ENCODE measurements at regions not wholly inside any gene's neighbourhood (a gene's known extent, or its start where the extent isn't known, plus 50 kb on each side); places are given as distances from the start of the nearest gene placed in this dataset.
A peak's percentile ranks its signal among the peaks of the same experiment; 100 is the strongest.
"Not testable (repeated sequence)": the region's sequence is repeated elsewhere in the genome, so short reads cannot be mapped to it uniquely, and the experiment has no call there.

- intact Hi-C loops (cut with DNase I) = no loop called here
- ATAC-seq = no peak
- no peak for DNase-seq (ENCODE audit: low spot score)
Measured at GRCh38 chr9:101951598-101951997, 213.2 kb upstream of the GRIN3A start.

- DNase-seq (ENCODE audit: low spot score) (no peak), ATAC-seq (no peak)
- intact Hi-C loops (cut with DNase I) = no loop called here
Measured at GRCh38 chr9:101931756-101932155, 193.3 kb upstream of the GRIN3A start.

- DNase-seq (ENCODE audit: low spot score) (no peak), ATAC-seq (no peak)
- intact Hi-C loops (cut with DNase I) = no loop called here
Measured at GRCh38 chr9:101930783-101931182, 192.3 kb upstream of the GRIN3A start.

GRCh38 chr9:101925498-101925897 lies 187.1 kb upstream of the GRIN3A start:
- intact Hi-C loops (cut with DNase I) = no loop called here
- no peak for ATAC-seq
- DNase-seq (ENCODE audit: low spot score) = no peak

- no peak for ATAC-seq
- no peak for DNase-seq (ENCODE audit: low spot score)
- intact Hi-C loops (cut with DNase I) = no loop called here
Measured at GRCh38 chr9:101923451-101923850, 185.0 kb upstream of the GRIN3A start.

GRCh38 chr9:101916948-101917347 lies 178.5 kb upstream of the GRIN3A start:
- ATAC-seq; intact Hi-C loops (cut with DNase I); DNase-seq (ENCODE audit: low spot score): not testable (repeated sequence)

- DNase-seq (ENCODE audit: low spot score) = no peak
- ATAC-seq = no peak
- intact Hi-C loops (cut with DNase I) = no loop called here
Measured at GRCh38 chr9:101915482-101915881, 177.0 kb upstream of the GRIN3A start.

GRCh38 chr9:101912698-101913097 lies 174.3 kb upstream of the GRIN3A start:
- ATAC-seq = no peak
- DNase-seq (ENCODE audit: low spot score) = no peak
- intact Hi-C loops (cut with DNase I) = no loop called here

GRCh38 chr9:101907466-101907865 lies 169.0 kb upstream of the GRIN3A start:
- DNase-seq (ENCODE audit: low spot score) (no peak), ATAC-seq (no peak)
- intact Hi-C loops (cut with DNase I) = no loop called here

GRCh38 chr9:101904845-101905244 lies 166.4 kb upstream of the GRIN3A start:
- no peak for ATAC-seq
- DNase-seq (ENCODE audit: low spot score) = no peak
- intact Hi-C loops (cut with DNase I) = no loop called here

- intact Hi-C loops (cut with DNase I) = no loop called here
- DNase-seq (ENCODE audit: low spot score) = no peak
- no peak for ATAC-seq
Measured at GRCh38 chr9:101902051-101902450, 163.6 kb upstream of the GRIN3A start.

GRCh38 chr9:101897196-101897595 lies 158.7 kb upstream of the GRIN3A start:
- DNase-seq (ENCODE audit: low spot score) = no peak
- ATAC-seq = no peak
- intact Hi-C loops (cut with DNase I) = no loop called here

- intact Hi-C loops (cut with DNase I) = no loop called here
- DNase-seq (ENCODE audit: low spot score) (no peak), ATAC-seq (no peak)
Measured at GRCh38 chr9:101893661-101894646, 155.5 kb upstream of the GRIN3A start.

GRCh38 chr9:101881508-101881907 lies 143.1 kb upstream of the GRIN3A start:
- DNase-seq (ENCODE audit: low spot score) (no peak), ATAC-seq (no peak)
- intact Hi-C loops (cut with DNase I) = no loop called here

GRCh38 chr9:101880846-101881245 lies 142.4 kb upstream of the GRIN3A start:
- DNase-seq (ENCODE audit: low spot score) (no peak), ATAC-seq (peak; percentile 71)
- intact Hi-C loops (cut with DNase I) = no loop called here

GRCh38 chr9:101878734-101879133 lies 140.3 kb upstream of the GRIN3A start:
- DNase-seq (ENCODE audit: low spot score) = no peak
- intact Hi-C loops (cut with DNase I) = no loop called here
- ATAC-seq = no peak

GRCh38 chr9:101877439-101877838 lies 139.0 kb upstream of the GRIN3A start:
- ATAC-seq (no peak), DNase-seq (ENCODE audit: low spot score) (no peak)
- intact Hi-C loops (cut with DNase I) = no loop called here

GRCh38 chr9:101861472-101861871 lies 123.0 kb upstream of the GRIN3A start:
- ATAC-seq = no peak
- DNase-seq (ENCODE audit: low spot score) = no peak
- intact Hi-C loops (cut with DNase I) = no loop called here

- intact Hi-C loops (cut with DNase I) = no loop called here
- ATAC-seq (no peak), DNase-seq (ENCODE audit: low spot score) (no peak)
Measured at GRCh38 chr9:101860920-101861319, 122.5 kb upstream of the GRIN3A start.

- ATAC-seq = no peak
- intact Hi-C loops (cut with DNase I) = no loop called here
- DNase-seq (ENCODE audit: low spot score) = no peak
Measured at GRCh38 chr9:101859620-101860019, 121.2 kb upstream of the GRIN3A start.

GRCh38 chr9:101858026-101858425 lies 119.6 kb upstream of the GRIN3A start:
- ATAC-seq (no peak), DNase-seq (ENCODE audit: low spot score) (no peak)
- intact Hi-C loops (cut with DNase I) = no loop called here

Data from sciatic nerve (tissue), 2 donors.